ENCODE measurements at regions not wholly inside any gene's neighbourhood (a gene's known extent, or its start where the extent isn't known, plus 50 kb on each side); places are given as distances from the start of the nearest gene placed in this dataset.

GRCh38 chr4:41318839-41319530 lies 62.3 kb downstream of the UCHL1 start:
- DNase-seq, result no peak

DNA sequence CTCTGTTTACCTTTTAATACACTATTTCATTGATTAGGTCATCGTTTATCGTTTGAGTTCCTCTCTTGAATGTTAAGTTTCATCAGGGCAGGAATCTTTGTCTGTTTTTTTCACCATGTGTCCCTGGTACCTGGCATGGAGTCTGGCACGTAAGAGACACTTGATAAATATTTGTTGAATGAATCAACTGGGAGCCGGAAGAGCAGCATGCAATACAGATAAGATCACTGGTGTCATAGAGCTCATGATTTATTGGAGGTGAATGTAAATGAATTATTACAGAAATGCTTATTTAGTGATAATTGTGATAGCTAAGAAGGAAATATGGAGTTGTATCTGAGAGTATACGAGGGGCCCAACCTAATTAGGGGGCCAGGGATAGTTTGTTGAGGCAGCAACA lies 62.8 kb downstream of the UCHL1 start:
- no peak for DNase-seq

DNA sequence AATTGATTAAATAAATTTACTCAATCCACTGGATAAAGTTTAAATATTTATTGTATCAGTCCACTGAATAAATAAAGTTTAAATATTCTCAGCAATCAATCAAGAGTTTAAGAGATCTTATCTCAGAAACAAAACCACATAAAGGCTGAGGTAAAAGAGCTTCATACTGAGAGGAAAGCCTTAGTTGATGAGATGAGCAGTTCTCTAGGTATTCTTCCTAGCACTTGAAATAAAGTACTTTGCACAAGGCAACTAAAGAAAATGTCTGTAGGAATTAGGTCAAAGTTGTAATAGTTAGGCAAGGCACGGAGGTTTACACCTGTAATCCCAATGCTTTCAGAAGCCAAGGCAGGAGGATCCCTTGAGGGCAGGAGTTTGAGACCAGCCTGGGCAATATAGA lies 63.5 kb downstream of the UCHL1 start:
- DNase-seq, result no peak

DNA sequence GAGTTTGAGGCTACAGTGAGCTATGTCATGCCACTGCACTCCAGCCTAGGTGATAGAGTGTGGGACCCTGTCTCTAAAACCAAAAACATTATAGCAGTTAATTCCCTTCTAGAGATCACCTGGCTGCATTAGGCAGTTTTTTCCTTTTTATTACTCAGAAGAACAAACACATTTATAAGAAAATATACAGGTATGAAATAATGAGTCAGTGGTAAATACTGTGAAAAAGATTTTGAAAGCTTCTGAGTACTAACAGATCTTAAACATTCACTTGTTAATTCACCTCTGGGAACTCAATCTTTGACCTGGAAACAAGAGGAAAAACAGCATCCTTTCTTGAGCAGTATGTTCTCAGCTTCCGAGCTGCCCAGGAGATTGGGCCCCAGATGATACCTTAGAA lies 64.1 kb downstream of the UCHL1 start:
- no peak for DNase-seq

DNA sequence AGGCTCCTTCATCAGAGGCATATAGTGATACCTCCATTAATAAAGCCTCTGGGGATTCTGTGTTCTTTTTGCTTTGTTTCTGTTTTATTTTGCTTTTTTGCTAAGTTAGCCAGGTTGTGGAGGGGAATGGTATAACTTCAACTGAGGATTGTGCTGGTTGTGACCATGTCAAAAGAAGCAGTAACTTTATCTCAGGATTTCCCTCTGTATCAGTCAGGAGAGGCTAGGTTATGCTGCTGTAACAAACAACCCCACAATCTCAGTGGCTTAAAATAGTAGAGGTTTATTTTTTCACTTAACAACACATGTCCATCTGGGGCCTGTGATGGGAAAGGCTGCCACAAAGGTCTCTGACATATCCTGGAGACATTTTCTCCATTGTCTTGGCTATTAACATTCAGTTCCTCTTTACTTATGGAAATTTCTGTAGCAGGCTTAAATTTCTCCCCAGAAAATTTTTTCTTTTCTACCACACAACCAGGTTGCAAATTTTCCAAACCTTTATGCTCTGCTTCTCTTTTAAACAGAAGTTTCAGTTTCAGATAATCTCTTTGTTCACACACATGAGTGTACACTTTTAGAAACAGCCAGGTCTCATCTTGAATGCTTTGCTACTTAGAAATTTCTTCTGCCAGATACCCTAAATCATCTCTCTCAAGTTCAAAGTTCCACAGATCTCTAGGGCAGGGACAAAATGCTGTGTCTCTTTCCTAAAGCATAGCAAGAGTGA lies 64.7 kb downstream of the UCHL1 start:
- DNase-seq, result no peak

DNA sequence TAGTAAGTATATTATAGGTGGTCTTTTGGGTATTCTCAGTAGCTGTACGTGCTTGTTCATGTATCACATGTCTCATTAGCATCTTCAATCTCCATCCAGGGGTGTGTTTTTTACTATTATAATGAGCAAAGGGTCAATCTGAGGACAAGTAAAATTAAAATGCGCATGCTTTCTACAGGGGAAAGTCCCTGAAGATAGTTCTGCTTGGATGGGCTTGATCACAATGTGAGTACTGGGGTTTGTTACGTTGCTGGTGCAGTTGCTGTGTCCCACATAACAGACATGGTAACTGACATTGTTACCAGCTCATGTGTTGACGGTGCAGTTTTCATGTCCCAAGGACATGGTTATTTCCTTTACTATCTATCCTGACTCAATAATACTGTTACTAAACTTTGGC lies 65.9 kb downstream of the UCHL1 start:
- DNase-seq, result no peak

GRCh38 chr4:41323179-41323578 lies 66.5 kb downstream of the UCHL1 start:
- no peak for DNase-seq

DNA sequence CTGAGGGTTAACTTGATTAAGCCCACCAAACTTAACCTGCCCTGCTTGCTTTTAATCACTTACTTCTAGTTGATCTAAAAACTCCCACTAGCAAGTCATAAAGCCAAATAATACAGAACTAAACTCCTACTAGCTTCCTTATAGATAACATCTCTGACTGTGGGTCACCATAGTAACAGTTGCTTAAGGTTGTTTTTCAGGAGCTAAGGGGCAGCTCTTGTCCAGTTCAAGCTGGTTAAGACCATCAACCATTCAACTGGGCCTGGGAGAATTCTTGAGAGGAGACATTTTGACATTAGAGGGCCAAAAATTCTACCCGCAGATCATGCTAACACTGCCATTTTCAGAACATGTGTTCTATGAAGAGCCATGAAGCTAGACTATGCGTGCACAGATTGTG lies 67.0 kb downstream of the UCHL1 start:
- no peak for DNase-seq

GRCh38 chr4:41324861-41325260 lies 68.1 kb downstream of the UCHL1 start:
- no peak for DNase-seq

GRCh38 chr4:41325901-41326300 lies 69.2 kb downstream of the UCHL1 start:
- no peak for DNase-seq

DNA sequence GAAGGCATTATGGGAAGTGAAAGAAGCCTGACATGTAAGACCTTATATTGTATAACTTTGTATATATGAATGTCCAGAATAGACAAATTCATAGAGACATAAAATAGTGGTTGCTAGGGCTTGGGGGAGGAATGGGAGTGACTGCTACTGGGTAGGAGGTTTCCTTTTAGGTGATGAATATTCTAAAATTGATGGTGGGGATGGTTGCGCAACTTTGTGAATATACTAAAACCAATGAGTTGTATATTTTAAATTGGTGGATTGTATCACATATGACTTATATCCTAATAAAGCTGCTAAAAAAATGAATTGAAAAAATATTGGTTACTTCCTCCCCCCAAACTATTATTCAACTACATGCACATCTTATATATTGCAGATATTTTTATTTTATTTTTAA lies 70.0 kb downstream of the UCHL1 start:
- no peak for DNase-seq

DNA sequence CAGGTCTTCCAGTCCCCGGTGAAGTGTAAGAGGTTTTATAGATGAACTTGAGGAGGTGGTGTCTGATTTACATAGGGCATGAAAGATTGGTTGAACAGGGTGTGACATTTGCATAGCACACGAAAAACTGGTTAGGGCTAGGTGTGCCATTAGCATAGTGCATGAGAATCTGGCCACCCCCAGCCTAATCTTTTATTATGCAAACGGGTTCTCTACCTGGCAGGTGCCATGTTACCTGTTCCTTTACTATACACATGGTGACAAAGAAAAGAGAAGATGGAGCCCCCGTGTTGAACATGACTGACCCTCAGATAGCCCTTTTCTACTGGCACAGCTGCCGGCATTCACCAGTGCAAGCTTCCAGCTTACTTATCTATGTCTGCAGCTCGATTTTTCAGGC lies 71.0 kb downstream of the UCHL1 start:
- no peak for DNase-seq

- no peak for DNase-seq
Observed at GRCh38 chr4:41329361-41329760, 72.6 kb downstream of the UCHL1 start.

DNA sequence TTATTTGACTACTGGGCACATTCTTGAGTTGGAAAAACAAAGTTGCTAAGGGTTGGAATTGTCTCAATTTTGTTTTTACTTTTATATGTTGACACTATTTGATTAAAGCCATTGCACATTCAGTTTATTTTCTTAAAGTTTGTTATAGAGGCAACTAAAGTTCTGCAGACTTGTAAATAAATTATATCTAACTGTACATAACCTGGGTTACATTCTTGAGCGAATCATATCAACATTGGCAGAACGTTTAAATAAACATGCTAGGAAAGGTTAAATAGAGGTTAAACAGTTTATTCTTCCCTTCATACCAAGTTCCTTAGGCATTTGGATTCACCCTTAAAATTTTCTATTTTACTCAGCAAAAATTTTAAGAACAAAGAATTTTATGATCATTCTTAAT lies 74.5 kb downstream of the UCHL1 start:
- no peak for DNase-seq

DNA sequence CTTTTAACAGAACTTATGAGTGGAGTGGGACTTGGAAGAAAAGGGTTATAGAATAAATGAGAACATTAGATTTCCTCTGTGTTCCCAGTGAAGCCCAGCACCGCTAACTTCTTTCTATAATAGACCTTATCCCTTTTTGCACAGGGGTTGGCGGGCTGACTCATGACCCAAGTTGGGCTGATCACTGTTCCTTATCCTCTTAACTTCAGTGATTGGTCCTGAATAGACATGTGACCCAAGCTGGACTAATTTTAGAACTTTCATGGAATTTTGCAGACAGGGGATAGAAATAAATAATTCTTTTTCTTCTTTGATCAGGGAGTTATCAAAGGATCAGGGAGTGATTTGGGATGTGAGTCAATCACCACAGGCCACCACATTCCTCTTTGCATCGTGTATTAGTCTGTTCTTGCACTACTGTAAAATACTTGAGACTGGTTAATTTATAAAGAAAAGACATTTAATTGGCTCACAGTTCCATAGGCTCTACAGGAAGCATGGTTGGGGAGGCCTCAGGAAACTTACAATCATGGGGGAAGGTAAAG lies 75.9 kb downstream of the UCHL1 start:
- no peak for DNase-seq

GRCh38 chr4:41334182-41334581 lies 77.5 kb downstream of the UCHL1 start:
- DNase-seq, result no peak

DNA sequence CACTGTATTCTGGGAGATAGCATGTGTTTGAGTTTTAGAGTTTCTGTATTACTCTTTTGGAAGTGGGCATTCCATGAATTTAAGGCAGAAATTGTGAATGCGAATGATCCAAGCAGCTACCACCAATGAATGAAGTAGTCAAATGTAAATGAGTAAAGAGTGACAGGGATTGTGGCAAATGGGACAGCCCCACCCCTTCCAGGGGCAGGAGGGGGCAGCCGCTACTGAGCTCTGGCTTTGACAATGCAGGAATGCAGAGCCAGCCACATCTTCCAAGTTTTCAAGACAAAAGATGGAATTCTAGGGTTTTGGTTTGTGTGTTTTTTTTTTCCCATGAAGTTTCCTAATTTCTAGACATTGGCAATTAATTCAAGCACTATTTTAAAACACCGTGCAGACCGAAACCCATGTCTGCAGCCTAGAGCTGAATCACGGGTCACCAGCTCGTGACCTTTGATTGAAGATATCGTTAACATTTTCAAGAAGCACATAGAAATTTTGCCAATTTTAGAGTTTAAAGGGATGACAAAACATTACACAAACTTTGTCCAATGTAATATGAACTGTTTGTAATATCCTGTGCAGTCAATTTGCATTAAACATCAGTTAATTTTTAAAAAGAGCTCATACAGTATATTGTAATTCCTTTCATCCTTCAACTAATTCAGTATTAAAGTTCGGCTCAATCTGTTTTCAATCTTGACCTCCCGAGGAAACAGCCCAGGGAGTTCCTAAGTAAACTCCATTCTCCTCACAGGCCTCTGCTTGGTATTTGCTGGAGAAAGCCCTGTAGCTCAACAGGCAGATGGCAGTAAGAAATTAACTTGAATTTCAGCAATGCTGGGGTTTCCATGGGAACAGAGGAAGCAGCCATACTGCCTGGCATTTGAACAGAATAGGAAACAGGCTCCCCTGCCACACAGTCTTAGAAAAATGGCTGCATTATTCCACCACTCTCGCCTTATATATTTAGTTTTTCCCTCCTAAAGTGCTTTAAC lies 83.4 kb downstream of the UCHL1 start:
- DNase-seq, result no peak

DNA sequence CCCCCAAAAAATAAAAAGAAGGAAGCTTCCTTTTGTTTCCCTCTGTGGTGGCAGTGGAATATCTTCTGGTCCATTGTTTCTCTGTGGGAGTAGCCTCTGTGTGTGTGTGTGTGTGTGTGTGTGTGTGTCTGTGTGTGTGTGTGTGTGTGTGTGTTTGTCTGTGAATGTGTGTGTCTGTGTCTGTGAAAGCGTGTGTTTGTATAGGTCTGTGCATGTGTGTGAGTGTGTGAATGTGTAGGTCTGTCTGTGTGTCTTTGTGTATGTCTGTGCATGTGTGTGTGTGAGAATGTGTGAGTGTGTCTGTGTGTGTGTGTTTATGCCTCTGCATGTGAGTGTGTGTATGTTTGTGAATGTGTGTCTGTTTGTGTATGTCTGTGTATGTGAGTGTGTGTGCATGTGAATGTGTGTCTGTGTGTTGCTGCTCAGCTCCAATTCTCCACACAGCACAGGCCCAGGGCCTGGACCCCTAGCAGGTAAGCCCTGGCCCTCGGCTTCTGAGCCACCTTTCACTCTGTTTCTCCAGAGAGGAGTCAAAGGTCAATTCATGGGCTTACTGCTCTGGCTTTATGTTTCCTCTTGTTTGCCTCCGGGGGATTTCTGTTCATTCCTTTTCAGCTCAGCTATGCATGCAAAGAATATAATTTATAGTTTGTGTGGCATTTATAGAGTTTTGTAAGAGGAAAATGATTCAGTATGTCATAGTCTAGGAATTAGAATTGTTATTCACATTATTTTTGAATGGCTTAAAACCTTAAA lies 89.8 kb downstream of the UCHL1 start:
- no peak for DNase-seq

DNA sequence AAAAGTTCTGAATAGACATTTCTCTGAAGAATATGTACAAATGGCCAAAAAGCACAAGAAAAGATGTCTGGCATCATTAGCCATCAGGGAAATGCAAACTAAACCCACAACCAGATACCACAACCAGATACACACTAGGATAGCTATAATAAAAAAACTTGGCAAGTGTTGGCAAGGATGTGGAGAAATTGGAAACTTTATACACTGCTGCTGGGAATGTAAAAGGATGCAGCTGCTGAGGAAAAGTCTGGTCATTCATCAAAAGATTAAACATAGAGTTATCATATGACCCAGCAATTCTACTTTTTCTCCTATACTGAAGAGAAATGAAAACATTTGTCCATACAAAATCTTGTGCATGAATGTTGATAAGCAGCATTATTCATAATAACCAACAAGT lies 92.3 kb downstream of the UCHL1 start:
- no peak for DNase-seq

DNA sequence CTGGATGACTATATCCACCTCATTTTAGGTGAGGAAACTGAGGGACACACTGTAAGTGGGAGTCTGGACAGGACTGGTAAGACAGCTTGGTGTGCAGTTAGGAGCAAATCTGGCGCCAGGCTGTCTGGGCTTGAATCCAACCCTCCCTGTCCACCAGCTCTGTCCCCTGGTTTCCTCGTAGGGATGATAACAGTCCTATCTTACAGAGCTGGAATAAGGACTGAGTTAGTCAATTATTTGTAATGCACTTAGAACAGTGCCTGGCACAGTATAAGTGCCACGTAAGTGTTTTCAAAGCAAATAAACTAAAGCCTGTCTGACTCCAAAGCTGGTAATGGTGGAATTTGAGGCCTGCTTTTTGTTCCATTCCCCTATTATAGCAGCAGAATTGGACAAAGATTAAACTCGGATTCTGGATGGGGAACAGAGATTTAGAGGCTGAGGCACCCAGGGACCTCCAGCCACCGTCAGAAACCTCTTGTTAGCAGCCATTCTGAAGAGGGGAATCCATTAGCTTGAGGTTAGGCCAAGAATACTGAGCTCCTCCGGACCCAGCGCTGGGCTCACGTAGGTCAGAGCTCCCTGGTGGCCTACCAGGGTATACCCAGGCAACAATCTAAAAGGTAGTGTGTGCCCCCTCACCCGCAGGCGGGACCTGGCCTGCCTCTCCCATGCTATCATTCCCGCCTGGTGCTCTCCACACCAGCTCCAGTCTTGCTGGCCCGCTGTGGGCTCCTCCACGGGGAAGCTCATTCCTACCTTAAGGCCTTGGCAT lies 102.1 kb downstream of the UCHL1 start:
- peak; percentile 64 for DNase-seq

DNA sequence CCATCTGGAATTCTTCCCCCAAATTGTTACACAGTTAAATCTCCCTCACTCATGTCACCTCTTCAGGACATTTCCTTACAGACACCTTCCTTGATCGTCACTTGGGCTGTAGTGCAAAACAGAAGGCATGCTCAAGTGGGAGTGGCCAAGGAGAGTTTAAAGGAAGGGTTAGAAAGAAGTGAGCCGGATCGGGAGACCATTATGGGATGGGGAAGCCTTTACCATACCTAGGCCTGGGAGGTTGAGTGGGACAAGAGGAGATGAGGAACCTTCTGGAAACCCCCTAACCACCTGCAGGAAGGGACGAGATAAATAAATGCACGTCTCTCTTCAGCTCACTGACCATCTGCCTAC lies 102.7 kb downstream of the UCHL1 start:
- peak; percentile 26 for DNase-seq

DNA sequence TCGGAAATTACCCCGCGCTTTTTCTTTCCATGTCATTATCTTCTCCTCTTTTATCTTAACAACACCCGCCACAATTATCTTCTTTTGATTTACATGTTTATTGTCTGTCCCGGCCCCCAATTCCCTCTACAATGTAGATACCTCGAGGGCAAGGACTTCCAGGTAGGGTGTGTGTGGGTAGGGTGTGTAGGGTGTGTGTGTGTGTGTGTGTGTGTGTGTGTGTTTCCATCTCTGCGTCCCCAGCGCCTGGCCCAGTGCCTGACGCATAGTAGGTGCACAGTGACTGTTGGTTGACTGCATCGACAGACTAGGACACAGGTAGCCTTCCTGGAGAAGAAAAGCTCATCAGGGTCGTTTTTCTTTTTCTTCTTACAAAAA lies 103.1 kb downstream of the UCHL1 start:
- DNase-seq, result no peak

All from NCI-H187 treated with DMSO at 0.1 percent for 48 hours (cell line).